SW 1271 (cell line): ENCODE measurements at regions not wholly inside any gene's neighbourhood (a gene's known extent, or its start where the extent isn't known, plus 50 kb on each side); places are given as distances from the start of the nearest gene placed in this dataset.
"Not testable (repeated sequence)": the region's sequence is repeated elsewhere in the genome, so short reads cannot be mapped to it uniquely, and the experiment has no call there.

Experiments
- DNase-seq, 2 experiments: peaks; one replicate each; lab custom pipeline; 2025; lab: John Stamatoyannopoulos, UW

GRCh38 chr13:18824678-18825077 lies 356.9 kb downstream of the TUBA3C start:
- not testable (repeated sequence) for DNase-seq

GRCh38 chr13:18822655-18823639 lies 358.7 kb downstream of the TUBA3C start:
- DNase-seq, result not testable (repeated sequence)

- DNase-seq, result not testable (repeated sequence)
These were observed 407.6 kb downstream of the TUBA3C start for GRCh38 chr13:18773988-18774387.

- DNase-seq, result not testable (repeated sequence)
These were observed 439.9 kb downstream of the TUBA3C start for GRCh38 chr13:18741696-18742095.

GRCh38 chr13:18739310-18739709 lies 442.3 kb downstream of the TUBA3C start:
- DNase-seq, result no peak

GRCh38 chr13:18738086-18738485 lies 443.5 kb downstream of the TUBA3C start:
- DNase-seq, result not testable (repeated sequence)

- DNase-seq, result not testable (repeated sequence)
These were observed 454.5 kb downstream of the TUBA3C start for GRCh38 chr13:18727138-18727537.

- not testable (repeated sequence) for DNase-seq
These were observed 455.1 kb downstream of the TUBA3C start for GRCh38 chr13:18726524-18726923.

- not testable (repeated sequence) for DNase-seq
These were observed 456.3 kb downstream of the TUBA3C start for GRCh38 chr13:18725242-18725822.

- no peak for DNase-seq
These were observed 466.7 kb downstream of the TUBA3C start for GRCh38 chr13:18714889-18715288.

- not testable (repeated sequence) for DNase-seq
These were observed 471.0 kb downstream of the TUBA3C start for GRCh38 chr13:18710673-18711072.

- DNase-seq, result not testable (repeated sequence)
These were observed 475.1 kb downstream of the TUBA3C start for GRCh38 chr13:18706538-18706937.

GRCh38 chr13:18702464-18703247 lies 479.0 kb downstream of the TUBA3C start:
- not testable (repeated sequence) for DNase-seq

GRCh38 chr13:18698332-18698731 lies 483.3 kb downstream of the TUBA3C start:
- DNase-seq, result not testable (repeated sequence)

- not testable (repeated sequence) for DNase-seq
These were observed 483.8 kb downstream of the TUBA3C start for GRCh38 chr13:18697851-18698250.

- not testable (repeated sequence) for DNase-seq
These were observed 484.4 kb downstream of the TUBA3C start for GRCh38 chr13:18697221-18697620.

- DNase-seq, result peak; percentile 6 to 13
These were observed 504.2 kb downstream of the TUBA3C start for GRCh38 chr13:18677403-18677802.

GRCh38 chr13:18675268-18675667 lies 506.4 kb downstream of the TUBA3C start:
- DNase-seq, result peak in 1 of 2 experiments; percentile 1

GRCh38 chr13:18673794-18674193 lies 507.8 kb downstream of the TUBA3C start:
- DNase-seq, result not testable (repeated sequence)

GRCh38 chr13:18666585-18666984 lies 515.0 kb downstream of the TUBA3C start:
- DNase-seq, result not testable (repeated sequence)

- DNase-seq, result not testable (repeated sequence)
These were observed 515.9 kb downstream of the TUBA3C start for GRCh38 chr13:18665716-18666115.

- DNase-seq, result not testable (repeated sequence)
These were observed 516.5 kb downstream of the TUBA3C start for GRCh38 chr13:18665124-18665523.
